HCT116 (cell line): ENCODE measurements at regions not wholly inside any gene's neighbourhood (a gene's known extent, or its start where the extent isn't known, plus 50 kb on each side); places are given as distances from the start of the nearest gene placed in this dataset.

Source experiments
- ATAC-seq: fragments of 200-7000 bp; cut with Tn5 transposase; 2 replicates; pipeline ENCODE4 v1.9.1; 2020; ENCODE audit warnings: mild to moderate bottlenecking, moderate library complexity
- BruUV-seq: library from RNA; stranded (reverse); fragments of 400-500 nt; replicated peaks from 2 replicates; lab custom pipeline; 2021; lab: Mats Ljungman, UMichigan
- CTCF ChIA-PET: fragments of 300-600 bp; sonication (Branson Sonifier 250); formaldehyde crosslinking; loops from one replicate; lab custom pipeline; 2021; ENCODE audit warnings: antibody characterized with exemption; lab: Charles Lee
- POLR2A ChIA-PET: fragments of 300-600, 350-600 bp; sonication (Branson Sonifier 250); formaldehyde crosslinking; loops from one replicate; lab custom pipeline; 2021; ENCODE audit warnings: antibody characterized with exemption; lab: Charles Lee
- RAD21 ChIA-PET, 2 experiments: fragments of 300-600 bp; sonication (Branson Sonifier 250); formaldehyde crosslinking; loops; one replicate each; lab custom pipeline; 2023; ENCODE audit warnings: low total read pairs in 2 of 2; ENCODE audit not compliant: uncharacterized antibody in 2 of 2, unreplicated experiment in 2 of 2, low non-redundant PET in 1 of 2; lab: Charles Lee
- DNase-seq: peaks from one replicate; pipeline ENCODE4 v3.0.0-alpha.2; 2010; ENCODE audit warnings: low read depth, low spot score
- H2AFZ ChIP-seq: fragments of 200-600 bp; shearing (Covaris generic), sonication (generic); 2 replicates; pipeline ENCODE4 v1.6.1; 2017; ENCODE audit warnings: low read depth, mixed run types, mixed read lengths, antibody characterized with exemption, low read length; ENCODE audit not compliant: poor library complexity, severe bottlenecking
- H3K27ac ChIP-seq: 2 replicates; pipeline ENCODE4 v1.5.1; 2012; ENCODE audit warnings: low read depth, low read length
- H3K27me3 ChIP-seq: fragments of 200-600 bp; sonication (generic); 2 replicates; pipeline ENCODE4 v1.6.1; 2016; ENCODE audit warnings: mixed run types, low read length, mixed read lengths; ENCODE audit not compliant: insufficient read depth
- H3K36me3 ChIP-seq, 2 experiments: fragments of 200-500 bp in 1 of 2; fragments of 200-600 bp in 1 of 2; sonication (Bioruptor generic) in 1 of 2; sonication (generic) in 1 of 2; 2 replicates each; pipeline versions ENCODE4 v1.5.1 to v1.6.1; 2014 to 2016; ENCODE audit warnings: low read length in 2 of 2, inconsistent platforms in 1 of 2, mixed read lengths in 1 of 2, mixed run types in 1 of 2; ENCODE audit not compliant: insufficient read depth in 2 of 2, control insufficient read depth in 1 of 2
- H3K4me1 ChIP-seq, 2 experiments: fragments of 200-600 bp in 1 of 2; sonication (generic) in 1 of 2; 2 replicates each; pipeline versions ENCODE4 v1.5.1 to v1.6.1; 2012 to 2017; ENCODE audit warnings: low read length in 2 of 2, inconsistent platforms in 1 of 2, mild to moderate bottlenecking in 1 of 2, mixed read lengths in 1 of 2, mixed run types in 1 of 2, moderate library complexity in 1 of 2; ENCODE audit not compliant: insufficient read depth in 2 of 2, control insufficient read depth in 1 of 2
- H3K4me2 ChIP-seq: fragments of 200-600 bp; sonication (generic); 2 replicates; pipeline ENCODE4 v1.6.1; 2017; ENCODE audit warnings: mixed run types, low read length, mixed read lengths
- H3K4me3 ChIP-seq, 2 experiments: fragments of 200-600 bp in 1 of 2; sonication (generic) in 1 of 2; replicated peaks in 1 of 2; 2 replicates each; pipeline ENCODE4 v1.5.1; 2011 to 2016; ENCODE audit warnings: low read length in 2 of 2, control low read depth in 1 of 2, low read depth in 1 of 2, mild to moderate bottlenecking in 1 of 2, mixed read lengths in 1 of 2, mixed run types in 1 of 2
- H3K79me2 ChIP-seq: fragments of 200-600 bp; sonication (generic); 2 replicates; pipeline ENCODE4 v1.6.1; 2017; ENCODE audit warnings: mild to moderate bottlenecking, mixed run types, low read length, moderate library complexity, mixed read lengths; ENCODE audit not compliant: insufficient read depth
- H3K9ac ChIP-seq: fragments of 200-600 bp; sonication (generic); 2 replicates; pipeline ENCODE4 v1.6.1; 2016; ENCODE audit warnings: low read length, mixed read lengths
- H3K9me2 ChIP-seq: fragments of 200-600 bp; sonication (generic), shearing (Covaris generic); 2 replicates; pipeline ENCODE4 v1.6.1; 2017; ENCODE audit warnings: mixed run types, mild to moderate bottlenecking, moderate library complexity; ENCODE audit not compliant: insufficient read depth
- H3K9me3 ChIP-seq, 2 experiments: fragments of 200-500 bp in 1 of 2; fragments of 200-600 bp in 1 of 2; sonication (Bioruptor generic) in 1 of 2; sonication (generic) in 1 of 2; 2 replicates each; pipeline ENCODE4 v1.6.1; 2014 to 2017; ENCODE audit warnings: low read length in 2 of 2, mixed read lengths in 2 of 2, inconsistent platforms in 1 of 2, low read depth in 1 of 2, mild to moderate bottlenecking in 1 of 2, mixed run types in 1 of 2, moderate library complexity in 1 of 2; ENCODE audit not compliant: control insufficient read depth in 1 of 2, insufficient read depth in 1 of 2
- H4K20me1 ChIP-seq: fragments of 200-600 bp; sonication (generic), shearing (Covaris generic); 2 replicates; pipeline ENCODE4 v1.6.1; 2017; ENCODE audit warnings: mixed run types, mild to moderate bottlenecking, moderate library complexity; ENCODE audit not compliant: insufficient read depth
- CBX3 ChIP-seq: IDR thresholded peaks from 2 replicates; pipeline ENCODE4 v1.6.1; 2012; ENCODE audit warnings: low read depth
- EZH2 ChIP-seq: fragments of 200-600 bp; sonication (generic); IDR thresholded peaks from 2 replicates; pipeline ENCODE4 v1.6.1; 2017; ENCODE audit warnings: antibody characterized with exemption, mixed run types
- EZH2phosphoT487 ChIP-seq: fragments of 200-600 bp; IDR thresholded peaks from 2 replicates; pipeline ENCODE4 v1.6.1; 2018; ENCODE audit warnings: antibody characterized with exemption, borderline replicate concordance
- FOSL1 ChIP-seq: IDR thresholded peaks from 2 replicates; pipeline ENCODE4 v1.6.1; 2012; ENCODE audit warnings: low read depth
- JUND ChIP-seq: IDR thresholded peaks from 2 replicates; pipeline ENCODE4 v1.6.1; 2012
- POLR2AphosphoS5 ChIP-seq: IDR thresholded peaks from 2 replicates; pipeline ENCODE4 v1.6.1; 2011; ENCODE audit warnings: mild to moderate bottlenecking, low read depth, low read length, moderate library complexity
- RAD21 ChIP-seq: IDR thresholded peaks from 2 replicates; pipeline ENCODE4 v1.6.1; 2012; ENCODE audit warnings: low read depth, mild to moderate bottlenecking
- SIN3A ChIP-seq: IDR thresholded peaks from 2 replicates; pipeline ENCODE4 v1.6.1; 2012; ENCODE audit warnings: low read depth
- TCF7L2 ChIP-seq: IDR thresholded peaks from 2 replicates; pipeline ENCODE4 v1.7.0; 2011; ENCODE audit warnings: borderline replicate concordance, inconsistent platforms; ENCODE audit not compliant: insufficient read depth, insufficient read length; ENCODE audit errors: extremely low read depth
- ZNF274 ChIP-seq: fragments of 200-500 bp; sonication (Bioruptor generic); IDR thresholded peaks from 2 replicates; pipeline ENCODE4 v1.6.1; 2014; ENCODE audit warnings: mild to moderate bottlenecking, low read depth, low read length, inconsistent platforms
- intact Hi-C: fragments of 100-400 bp; cut with micrococcal nuclease; formaldehyde crosslinking; loops from 2 replicates; pipeline ENCODE4 v1.10.0; 2022
- TF ChIP-seq, protein P1 (sequence below), 3 experiments: fragments of 200-600 bp in 1 of 3; sonication (generic) in 1 of 3; IDR thresholded peaks in 2 of 3; conservative IDR thresholded peaks in 1 of 3; 2 replicates each; pipeline ENCODE4 v1.5.1; 2012 to 2017; ENCODE audit warnings: low read depth in 2 of 3, low read length in 2 of 3, antibody characterized with exemption in 1 of 3, borderline replicate concordance in 1 of 3, control low read depth in 1 of 3, mild to moderate bottlenecking in 1 of 3, mixed read lengths in 1 of 3, mixed run types in 1 of 3, moderate library complexity in 1 of 3; ENCODE audit not compliant: insufficient read depth in 1 of 3
- TF ChIP-seq, protein P2 (sequence below): IDR thresholded peaks from 2 replicates; pipeline ENCODE4 v1.6.1; 2012; ENCODE audit warnings: low read depth
- TF ChIP-seq, protein P3 (sequence below): IDR thresholded peaks from 2 replicates; pipeline ENCODE4 v1.6.1; 2012

DNA sequence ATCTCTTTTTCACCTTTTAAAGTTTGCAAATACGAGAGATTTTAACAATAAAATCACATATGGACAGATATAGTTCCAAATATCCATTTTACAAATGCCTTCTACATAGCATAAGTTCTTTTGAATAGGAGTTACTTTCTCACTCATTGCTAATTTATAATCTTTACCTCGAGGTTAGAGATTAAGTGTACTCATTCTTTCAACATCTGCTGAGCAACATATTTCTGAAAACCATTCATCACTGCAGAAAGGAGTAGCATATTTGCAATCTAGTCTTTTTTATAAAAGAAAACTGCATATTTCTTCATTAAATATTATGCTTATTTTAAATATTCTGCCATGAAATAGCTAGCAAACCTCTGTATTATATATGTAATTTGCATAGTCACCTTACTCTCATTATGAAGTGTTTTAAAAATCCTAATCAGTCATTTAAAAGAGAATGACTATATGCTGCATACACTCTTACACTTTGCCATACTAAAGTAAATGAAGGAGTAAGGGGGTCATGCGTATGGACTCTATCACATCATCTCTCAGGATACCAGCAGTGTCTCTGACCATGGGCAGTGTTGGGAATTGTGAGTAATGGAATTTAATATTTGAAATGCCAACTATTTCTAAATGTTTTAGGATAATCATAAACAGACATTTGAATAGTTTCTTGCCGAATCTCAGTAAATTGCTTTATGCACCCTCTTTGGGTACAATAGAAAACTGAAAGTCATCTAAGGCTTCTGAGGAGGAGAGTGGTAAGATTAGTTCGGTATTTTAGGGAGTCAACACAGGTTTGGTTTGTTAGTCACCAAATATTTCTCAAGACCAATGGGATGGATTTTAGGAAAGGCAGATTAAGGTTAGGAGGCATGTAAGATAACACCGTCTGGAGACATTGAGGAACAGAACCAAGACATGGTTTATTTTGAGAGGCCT lies 524.8 kb upstream of the ATP2B1 start:
- BruUV-seq, result no TSS peak
- Histone ChIP-seq H3K27ac (no peak overlapping the region), H3K36me3 (no peaks in the 10 kb centered on the region), H3K79me2 (no peaks in the 10 kb centered on the region), H4K20me1 (no peaks in the 10 kb centered on the region), H2AFZ (no peak overlapping the region), H3K4me1 (no peaks in the 10 kb centered on the region)
- POLR2A ChIA-PET, result no interaction called here
- intact Hi-C loops, result no loop called here
- ATAC-seq, result no peak
- RAD21 ChIA-PET, result no interaction called here
- TF ChIP-seq RAD21, result no peak
- no peak for TF ChIP-seq FOSL1
- TF ChIP-seq, protein P1, sequence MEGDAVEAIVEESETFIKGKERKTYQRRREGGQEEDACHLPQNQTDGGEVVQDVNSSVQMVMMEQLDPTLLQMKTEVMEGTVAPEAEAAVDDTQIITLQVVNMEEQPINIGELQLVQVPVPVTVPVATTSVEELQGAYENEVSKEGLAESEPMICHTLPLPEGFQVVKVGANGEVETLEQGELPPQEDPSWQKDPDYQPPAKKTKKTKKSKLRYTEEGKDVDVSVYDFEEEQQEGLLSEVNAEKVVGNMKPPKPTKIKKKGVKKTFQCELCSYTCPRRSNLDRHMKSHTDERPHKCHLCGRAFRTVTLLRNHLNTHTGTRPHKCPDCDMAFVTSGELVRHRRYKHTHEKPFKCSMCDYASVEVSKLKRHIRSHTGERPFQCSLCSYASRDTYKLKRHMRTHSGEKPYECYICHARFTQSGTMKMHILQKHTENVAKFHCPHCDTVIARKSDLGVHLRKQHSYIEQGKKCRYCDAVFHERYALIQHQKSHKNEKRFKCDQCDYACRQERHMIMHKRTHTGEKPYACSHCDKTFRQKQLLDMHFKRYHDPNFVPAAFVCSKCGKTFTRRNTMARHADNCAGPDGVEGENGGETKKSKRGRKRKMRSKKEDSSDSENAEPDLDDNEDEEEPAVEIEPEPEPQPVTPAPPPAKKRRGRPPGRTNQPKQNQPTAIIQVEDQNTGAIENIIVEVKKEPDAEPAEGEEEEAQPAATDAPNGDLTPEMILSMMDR (IDR thresholded peaks at IDR 0.05 in 2 of 3, conservative IDR thresholded peaks at IDR 0.05 in 1 of 3; ENCODE audit: borderline replicate concordance in 1 of 3, insufficient read depth in 1 of 3, low read depth in 2 of 3, low read length in 2 of 3), result no peak
- no peak for TF ChIP-seq EZH2phosphoT487
- TF ChIP-seq, protein P2, sequence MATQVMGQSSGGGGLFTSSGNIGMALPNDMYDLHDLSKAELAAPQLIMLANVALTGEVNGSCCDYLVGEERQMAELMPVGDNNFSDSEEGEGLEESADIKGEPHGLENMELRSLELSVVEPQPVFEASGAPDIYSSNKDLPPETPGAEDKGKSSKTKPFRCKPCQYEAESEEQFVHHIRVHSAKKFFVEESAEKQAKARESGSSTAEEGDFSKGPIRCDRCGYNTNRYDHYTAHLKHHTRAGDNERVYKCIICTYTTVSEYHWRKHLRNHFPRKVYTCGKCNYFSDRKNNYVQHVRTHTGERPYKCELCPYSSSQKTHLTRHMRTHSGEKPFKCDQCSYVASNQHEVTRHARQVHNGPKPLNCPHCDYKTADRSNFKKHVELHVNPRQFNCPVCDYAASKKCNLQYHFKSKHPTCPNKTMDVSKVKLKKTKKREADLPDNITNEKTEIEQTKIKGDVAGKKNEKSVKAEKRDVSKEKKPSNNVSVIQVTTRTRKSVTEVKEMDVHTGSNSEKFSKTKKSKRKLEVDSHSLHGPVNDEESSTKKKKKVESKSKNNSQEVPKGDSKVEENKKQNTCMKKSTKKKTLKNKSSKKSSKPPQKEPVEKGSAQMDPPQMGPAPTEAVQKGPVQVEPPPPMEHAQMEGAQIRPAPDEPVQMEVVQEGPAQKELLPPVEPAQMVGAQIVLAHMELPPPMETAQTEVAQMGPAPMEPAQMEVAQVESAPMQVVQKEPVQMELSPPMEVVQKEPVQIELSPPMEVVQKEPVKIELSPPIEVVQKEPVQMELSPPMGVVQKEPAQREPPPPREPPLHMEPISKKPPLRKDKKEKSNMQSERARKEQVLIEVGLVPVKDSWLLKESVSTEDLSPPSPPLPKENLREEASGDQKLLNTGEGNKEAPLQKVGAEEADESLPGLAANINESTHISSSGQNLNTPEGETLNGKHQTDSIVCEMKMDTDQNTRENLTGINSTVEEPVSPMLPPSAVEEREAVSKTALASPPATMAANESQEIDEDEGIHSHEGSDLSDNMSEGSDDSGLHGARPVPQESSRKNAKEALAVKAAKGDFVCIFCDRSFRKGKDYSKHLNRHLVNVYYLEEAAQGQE, result no peak
- TF ChIP-seq, protein P3, sequence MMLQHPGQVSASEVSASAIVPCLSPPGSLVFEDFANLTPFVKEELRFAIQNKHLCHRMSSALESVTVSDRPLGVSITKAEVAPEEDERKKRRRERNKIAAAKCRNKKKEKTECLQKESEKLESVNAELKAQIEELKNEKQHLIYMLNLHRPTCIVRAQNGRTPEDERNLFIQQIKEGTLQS, result no peak
- no peak for TF ChIP-seq EZH2
- no peak for TF ChIP-seq CBX3
- no peak for TF ChIP-seq POLR2AphosphoS5
- no peak for TF ChIP-seq JUND
- TF ChIP-seq ZNF274, result no peak
- no peak for TF ChIP-seq SIN3A
- TF ChIP-seq TCF7L2, result no peak
- TF ChIP-seq, all 23 proteins: peak for 0
- H3K9me3 ChIP-seq, result no peaks in the 10 kb centered on the region
- H3K4me2 ChIP-seq, result no peak overlapping the region
- no peaks in the 10 kb centered on the region for H3K27me3 ChIP-seq
- DNase-seq, result no peak
- no peak overlapping the region for H3K4me3 ChIP-seq
- H3K9ac ChIP-seq, result no peak overlapping the region
- CTCF ChIA-PET, result no interaction called here
- H3K9me2 ChIP-seq, result no peaks in the 10 kb centered on the region; the same call in 1 of the 2 replicates
